ENCODE measurements at regions not wholly inside any gene's neighbourhood (a gene's known extent, or its start where the extent isn't known, plus 50 kb on each side); places are given as distances from the start of the nearest gene placed in this dataset.

DNA sequence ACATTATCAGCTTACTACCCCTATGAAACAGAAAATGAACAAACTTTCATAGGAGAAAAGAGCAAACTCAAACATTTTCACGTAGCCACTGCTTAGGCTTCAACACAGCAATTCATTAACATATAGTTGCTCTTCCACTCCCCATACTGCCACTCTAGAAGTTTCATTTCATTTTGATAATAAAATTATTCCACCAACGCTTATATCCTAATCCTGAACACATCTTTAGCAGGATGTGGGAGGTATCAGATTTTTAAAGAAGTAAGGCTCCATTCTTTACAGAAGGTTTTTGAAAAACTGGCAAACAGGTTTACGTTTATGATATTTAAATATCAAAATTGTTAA lies 77.5 kb upstream of the ANK3 start:
- H3K27ac Mint-ChIP-seq = no peak overlapping the region
- H3K27me3 Mint-ChIP-seq (ENCODE audit: low read depth in 2 of 2) = no peaks in the 10 kb centered on the region
- H3K4me3 Mint-ChIP-seq = no peak overlapping the region
- DNase-seq (no peak), ATAC-seq (no peak)
- intact Hi-C loops (cut with micrococcal nuclease) = no loop called here
- Histone ChIP-seq H3K27me3 (ENCODE audit: control insufficient read depth, insufficient read depth, low read length) (no peaks in the 10 kb centered on the region), H3K4me3 (ENCODE audit: low read length) (no peak overlapping the region), H3K4me1 (ENCODE audit: control insufficient read depth, insufficient read depth, low read length) (no peaks in the 10 kb centered on the region), H3K9me3 (ENCODE audit: control insufficient read depth, insufficient read depth, low read length) (no peaks in the 10 kb centered on the region), H3K27ac (ENCODE audit: low read length) (no peak overlapping the region), H3K36me3 (ENCODE audit: control insufficient read depth, insufficient read depth, low read length) (no peaks in the 10 kb centered on the region)
- no peaks in the 10 kb centered on the region for H3K9me3 Mint-ChIP-seq
- no peaks in the 10 kb centered on the region for H3K36me3 Mint-ChIP-seq
- no peaks in the 10 kb centered on the region for H3K4me1 Mint-ChIP-seq
- TF ChIP-seq, protein P1, sequence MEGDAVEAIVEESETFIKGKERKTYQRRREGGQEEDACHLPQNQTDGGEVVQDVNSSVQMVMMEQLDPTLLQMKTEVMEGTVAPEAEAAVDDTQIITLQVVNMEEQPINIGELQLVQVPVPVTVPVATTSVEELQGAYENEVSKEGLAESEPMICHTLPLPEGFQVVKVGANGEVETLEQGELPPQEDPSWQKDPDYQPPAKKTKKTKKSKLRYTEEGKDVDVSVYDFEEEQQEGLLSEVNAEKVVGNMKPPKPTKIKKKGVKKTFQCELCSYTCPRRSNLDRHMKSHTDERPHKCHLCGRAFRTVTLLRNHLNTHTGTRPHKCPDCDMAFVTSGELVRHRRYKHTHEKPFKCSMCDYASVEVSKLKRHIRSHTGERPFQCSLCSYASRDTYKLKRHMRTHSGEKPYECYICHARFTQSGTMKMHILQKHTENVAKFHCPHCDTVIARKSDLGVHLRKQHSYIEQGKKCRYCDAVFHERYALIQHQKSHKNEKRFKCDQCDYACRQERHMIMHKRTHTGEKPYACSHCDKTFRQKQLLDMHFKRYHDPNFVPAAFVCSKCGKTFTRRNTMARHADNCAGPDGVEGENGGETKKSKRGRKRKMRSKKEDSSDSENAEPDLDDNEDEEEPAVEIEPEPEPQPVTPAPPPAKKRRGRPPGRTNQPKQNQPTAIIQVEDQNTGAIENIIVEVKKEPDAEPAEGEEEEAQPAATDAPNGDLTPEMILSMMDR (IDR thresholded peaks at IDR 0.05) = no peak
- WGBS (ENCODE audit: insufficient coverage) = 82% methylated on average over 1 of the region's 3 CpGs

DNA sequence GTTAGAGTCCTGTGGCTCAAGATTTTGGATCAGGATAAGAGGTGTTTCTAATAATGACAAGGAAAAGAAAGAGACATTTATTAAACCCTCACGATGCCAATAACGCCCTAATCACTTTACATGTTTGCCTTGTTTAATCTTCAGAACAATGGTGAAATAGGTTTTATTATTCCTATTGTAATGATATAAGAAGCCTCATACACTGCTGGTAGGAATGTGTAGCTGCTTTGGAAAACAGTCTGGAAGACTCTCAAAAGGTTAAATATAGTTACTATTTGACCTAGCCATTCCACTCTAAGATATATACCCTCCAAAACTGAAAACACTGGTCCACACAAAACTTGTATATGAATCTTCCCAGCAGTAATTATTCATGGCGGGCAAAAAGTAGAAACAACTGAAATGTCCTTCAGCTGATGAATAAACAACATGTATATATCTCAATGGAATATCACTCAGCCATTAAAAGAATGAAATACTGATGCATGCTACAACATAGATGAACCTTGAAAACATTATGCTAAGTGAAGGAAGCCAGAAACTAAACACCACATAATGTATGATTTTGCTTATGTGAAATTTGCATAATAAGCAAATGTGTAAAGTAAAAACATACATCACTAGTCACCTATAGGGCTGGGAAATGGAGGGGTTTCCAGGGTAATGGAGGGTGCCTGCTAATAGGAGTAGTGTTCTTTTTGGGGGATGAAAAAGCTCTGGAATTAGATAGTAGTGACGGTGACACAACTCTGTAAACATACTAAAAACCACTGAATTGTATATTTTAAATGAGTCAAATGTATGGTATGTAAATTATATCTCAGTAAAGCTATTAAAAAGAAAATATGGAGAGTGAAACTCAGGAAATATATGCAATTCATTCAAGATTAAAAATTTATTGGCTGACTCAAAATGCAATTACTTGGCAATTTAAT lies 76.9 kb upstream of the ANK3 start:
- ATAC-seq (no peak), DNase-seq (no peak)
- Mint-ChIP-seq H3K4me1 (no peaks in the 10 kb centered on the region), H3K27ac (no peak overlapping the region), H3K36me3 (no peaks in the 10 kb centered on the region), H3K9me3 (no peaks in the 10 kb centered on the region), H3K4me3 (no peak overlapping the region), H3K27me3 (ENCODE audit: low read depth in 2 of 2) (no peaks in the 10 kb centered on the region)
- intact Hi-C loops (cut with micrococcal nuclease) = no loop called here
- Histone ChIP-seq H3K27me3 (ENCODE audit: control insufficient read depth, insufficient read depth, low read length) (no peaks in the 10 kb centered on the region), H3K27ac (ENCODE audit: low read length) (no peak overlapping the region), H3K4me1 (ENCODE audit: control insufficient read depth, insufficient read depth, low read length) (no peaks in the 10 kb centered on the region), H3K9me3 (ENCODE audit: control insufficient read depth, insufficient read depth, low read length) (no peaks in the 10 kb centered on the region), H3K4me3 (ENCODE audit: low read length) (no peak overlapping the region), H3K36me3 (ENCODE audit: control insufficient read depth, insufficient read depth, low read length) (no peaks in the 10 kb centered on the region)
- WGBS (ENCODE audit: insufficient coverage) = 100% methylated on average over 1 of the region's 4 CpGs
- TF ChIP-seq, protein P1 (IDR thresholded peaks at IDR 0.05) = no peak

DNA sequence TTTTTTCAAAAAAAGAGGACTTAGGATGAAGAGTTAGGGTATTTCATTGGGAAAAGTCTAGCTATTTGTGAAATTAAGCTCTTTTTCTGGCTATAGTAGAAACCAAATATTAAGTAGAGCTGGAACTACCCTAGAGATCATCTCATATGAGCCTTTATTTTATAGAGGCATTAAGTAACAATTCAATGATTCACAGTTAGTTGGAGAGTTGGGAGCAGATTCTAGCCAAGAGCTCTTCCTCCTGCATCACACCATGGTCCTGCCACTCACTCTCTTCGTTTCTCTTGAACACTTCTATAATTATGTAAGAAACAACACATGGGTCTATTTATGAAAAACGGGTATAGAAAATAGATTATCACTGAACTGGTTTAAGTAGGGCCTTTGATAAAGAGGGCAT lies 76.1 kb upstream of the ANK3 start:
- 40% methylated on average over 1 of the region's 2 CpGs for WGBS (ENCODE audit: insufficient coverage)
- no peaks in the 10 kb centered on the region for H3K9me3 Mint-ChIP-seq
- no peak for ATAC-seq
- TF ChIP-seq, protein P1 (IDR thresholded peaks at IDR 0.05) = no peak
- H3K27ac Mint-ChIP-seq = no peak overlapping the region
- Histone ChIP-seq H3K4me3 (ENCODE audit: low read length) (no peak overlapping the region), H3K27ac (ENCODE audit: low read length) (no peak overlapping the region), H3K9me3 (ENCODE audit: control insufficient read depth, insufficient read depth, low read length) (no peaks in the 10 kb centered on the region), H3K4me1 (ENCODE audit: control insufficient read depth, insufficient read depth, low read length) (no peaks in the 10 kb centered on the region), H3K27me3 (ENCODE audit: control insufficient read depth, insufficient read depth, low read length) (no peaks in the 10 kb centered on the region), H3K36me3 (ENCODE audit: control insufficient read depth, insufficient read depth, low read length) (no peaks in the 10 kb centered on the region)
- no peak overlapping the region for H3K4me3 Mint-ChIP-seq
- no peaks in the 10 kb centered on the region for H3K27me3 Mint-ChIP-seq (ENCODE audit: low read depth in 2 of 2)
- no peaks in the 10 kb centered on the region for H3K36me3 Mint-ChIP-seq
- no peak for DNase-seq
- H3K4me1 Mint-ChIP-seq = no peaks in the 10 kb centered on the region
- intact Hi-C loops (cut with micrococcal nuclease) = no loop called here

DNA sequence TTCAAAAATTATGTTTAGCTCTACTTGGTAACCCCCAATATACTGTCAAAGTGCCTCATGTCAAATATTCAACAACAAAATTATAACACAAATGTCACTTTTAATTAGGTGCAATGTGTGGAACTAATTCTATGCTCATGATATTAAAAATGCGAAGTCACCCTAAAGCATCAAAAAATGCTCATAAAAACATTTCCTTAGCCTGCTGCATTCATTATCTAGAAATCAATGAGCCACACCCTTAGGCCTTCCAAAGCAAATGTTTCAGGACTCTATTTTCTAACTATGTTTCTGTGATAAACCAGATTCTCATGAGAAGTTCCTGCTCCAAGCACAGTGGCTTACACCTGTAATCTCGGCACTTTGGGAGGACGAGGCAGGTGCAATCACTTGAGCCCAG lies 75.0 kb upstream of the ANK3 start:
- no peak overlapping the region for H3K27ac Mint-ChIP-seq
- 91% methylated on average over 3 of the region's 3 CpGs for WGBS (ENCODE audit: insufficient coverage)
- no peaks in the 10 kb centered on the region for H3K36me3 ChIP-seq (ENCODE audit: control insufficient read depth, insufficient read depth, low read length)
- no peaks in the 10 kb centered on the region for H3K27me3 Mint-ChIP-seq (ENCODE audit: low read depth in 2 of 2)
- DNase-seq (no peak), ATAC-seq (no peak)
- no peak overlapping the region for H3K4me3 Mint-ChIP-seq
- no peaks in the 10 kb centered on the region for H3K36me3 Mint-ChIP-seq
- H3K27ac ChIP-seq (ENCODE audit: low read length) = no peak overlapping the region
- H3K27me3 ChIP-seq (ENCODE audit: control insufficient read depth, insufficient read depth, low read length) = no peaks in the 10 kb centered on the region
- H3K4me1 ChIP-seq (ENCODE audit: control insufficient read depth, insufficient read depth, low read length) = no peaks in the 10 kb centered on the region
- TF ChIP-seq, protein P1 (IDR thresholded peaks at IDR 0.05) = no peak
- H3K9me3 Mint-ChIP-seq = no peaks in the 10 kb centered on the region
- intact Hi-C loops (cut with micrococcal nuclease) = no loop called here
- H3K4me1 Mint-ChIP-seq = no peaks in the 10 kb centered on the region
- H3K9me3 ChIP-seq (ENCODE audit: control insufficient read depth, insufficient read depth, low read length) = no peaks in the 10 kb centered on the region
- no peak overlapping the region for H3K4me3 ChIP-seq (ENCODE audit: low read length)

Measured in natural killer cell (primary cell).